Muscle of back (tissue), 3 donors: ENCODE measurements at regions not wholly inside any gene's neighbourhood (a gene's known extent, or its start where the extent isn't known, plus 50 kb on each side); places are given as distances from the start of the nearest gene placed in this dataset.

ENCODE experiments used
- DNase-seq, 3 donors: peaks; one replicate each; pipeline versions ENCODE4 v3.0.0 to v3.0.0-alpha.2; 2013

DNA sequence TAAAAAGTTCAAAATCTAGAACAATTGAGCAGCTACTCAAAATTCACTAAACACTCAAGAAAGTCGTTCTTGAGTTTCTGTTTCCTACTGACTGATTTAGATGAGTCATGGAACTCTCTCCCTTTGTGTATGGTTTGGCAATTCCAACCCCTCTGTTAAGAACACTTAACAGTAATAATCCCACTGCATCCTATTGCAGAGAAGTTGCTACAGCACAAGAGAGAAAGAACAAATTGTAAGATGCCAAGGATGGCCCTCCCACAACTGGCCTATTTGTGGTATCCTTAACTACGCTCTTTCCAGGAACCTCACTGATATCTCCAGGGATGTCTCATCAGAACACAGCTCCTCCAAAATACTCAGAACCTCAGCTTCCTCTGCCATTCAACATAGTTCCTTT is 701.8 kb upstream of the TENM3 start:
- DNase-seq: no peak

- DNase-seq: peak in 1 of 3 donors; percentile 62
These were observed 694.2 kb upstream of the TENM3 start for GRCh38 chr4:181548873-181549575.

GRCh38 chr4:181549576-181550188 is 693.5 kb upstream of the TENM3 start:
- no peak for DNase-seq

DNA sequence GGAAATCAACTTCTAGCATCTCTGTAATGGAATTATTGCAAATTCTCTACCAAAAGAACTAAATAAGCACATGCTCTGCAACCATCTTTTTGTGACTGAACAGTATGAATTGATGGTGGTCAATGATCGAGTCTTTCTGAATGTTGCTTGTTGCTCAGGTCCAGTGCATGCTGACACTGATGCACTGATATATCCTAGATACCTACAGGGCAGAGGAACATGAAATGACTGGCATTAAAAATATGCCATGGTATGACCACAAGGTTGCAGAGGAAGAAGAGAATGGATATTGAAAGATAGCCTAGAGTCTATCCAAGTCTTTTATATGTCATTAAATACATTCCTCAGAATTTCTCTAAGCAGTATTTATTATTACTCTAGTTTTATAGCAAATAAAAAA is 692.8 kb upstream of the TENM3 start:
- no peak for DNase-seq

DNA sequence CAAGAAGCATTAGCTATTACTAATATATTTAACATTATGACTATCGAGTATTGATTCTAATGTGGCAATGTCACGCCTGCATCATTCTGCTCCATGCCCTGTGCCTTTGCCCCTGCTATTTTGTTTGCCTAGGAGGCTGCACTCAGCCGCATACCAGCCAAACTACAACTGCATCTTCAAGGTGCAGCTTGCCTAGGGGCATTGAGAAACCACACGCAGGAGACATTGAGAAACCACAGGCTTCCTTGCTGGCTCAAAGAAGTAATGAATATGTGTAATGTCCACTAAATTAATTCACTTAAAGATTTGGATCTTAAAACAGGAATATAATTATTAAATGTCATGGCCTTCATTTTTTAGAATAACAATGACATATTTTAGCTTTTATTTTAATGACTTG is 683.6 kb upstream of the TENM3 start:
- DNase-seq: no peak

DNA sequence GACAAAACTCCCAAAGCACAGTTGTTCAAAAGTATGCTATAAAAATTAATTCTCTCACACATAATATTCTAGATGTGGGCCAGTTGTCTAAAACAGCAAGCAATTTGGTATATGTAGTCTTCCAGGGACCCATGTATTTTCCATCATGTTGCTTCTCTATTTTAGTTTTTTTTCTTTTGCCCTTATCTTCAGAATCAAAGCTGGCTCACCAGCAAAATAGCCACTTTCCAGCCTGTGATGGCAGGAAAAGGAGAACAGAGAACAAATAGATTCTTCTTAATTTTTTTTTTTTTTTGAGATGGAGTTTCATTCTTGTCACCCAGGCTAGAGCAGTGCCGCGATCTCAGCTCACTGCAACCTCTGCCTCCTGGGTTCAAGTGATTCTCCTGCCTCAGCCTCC is 680.8 kb upstream of the TENM3 start:
- DNase-seq: no peak

DNA sequence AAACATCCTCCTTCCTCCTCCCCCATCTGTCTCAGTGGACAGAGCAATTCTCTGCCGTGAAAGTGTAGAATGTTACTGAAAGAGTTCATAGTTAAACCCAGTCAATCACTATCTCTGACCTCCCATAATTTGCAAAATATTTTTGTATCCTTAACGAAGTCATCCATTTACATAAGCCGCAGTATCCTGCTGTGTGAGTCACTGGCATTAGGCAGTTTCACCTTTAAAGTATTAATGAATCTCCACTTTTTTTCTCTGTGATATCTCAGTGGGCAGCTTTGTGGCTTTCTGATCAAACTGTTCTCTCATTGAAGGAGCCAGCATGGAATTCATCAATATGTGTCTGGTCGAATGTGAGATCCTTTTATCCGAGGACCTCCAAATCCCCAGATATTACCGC is 678.6 kb upstream of the TENM3 start:
- DNase-seq: no peak

DNA sequence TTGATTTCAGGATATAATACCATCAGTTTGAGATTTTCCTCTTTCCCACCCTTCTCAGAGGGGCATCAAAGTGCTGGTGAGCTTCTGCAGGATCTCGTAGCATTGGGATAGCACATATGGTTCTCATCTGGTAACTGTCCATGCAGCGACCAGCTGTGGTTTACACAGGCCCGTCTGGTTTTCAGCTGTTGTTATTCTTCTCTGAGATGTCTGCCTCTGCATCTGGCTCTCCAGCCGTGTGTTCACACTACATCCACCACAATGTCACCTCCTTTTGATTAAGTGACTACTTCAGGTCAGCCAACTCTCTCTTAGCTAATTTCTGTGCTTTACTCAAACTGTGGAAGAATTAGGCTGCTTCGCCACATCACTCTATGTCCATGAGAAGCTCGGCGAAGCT is 676.7 kb upstream of the TENM3 start:
- peak; percentile 46 to 71 (median 53) for DNase-seq

GRCh38 chr4:181569553-181569952 is 673.6 kb upstream of the TENM3 start:
- peak; percentile 22 to 52 (median 31) for DNase-seq

DNA sequence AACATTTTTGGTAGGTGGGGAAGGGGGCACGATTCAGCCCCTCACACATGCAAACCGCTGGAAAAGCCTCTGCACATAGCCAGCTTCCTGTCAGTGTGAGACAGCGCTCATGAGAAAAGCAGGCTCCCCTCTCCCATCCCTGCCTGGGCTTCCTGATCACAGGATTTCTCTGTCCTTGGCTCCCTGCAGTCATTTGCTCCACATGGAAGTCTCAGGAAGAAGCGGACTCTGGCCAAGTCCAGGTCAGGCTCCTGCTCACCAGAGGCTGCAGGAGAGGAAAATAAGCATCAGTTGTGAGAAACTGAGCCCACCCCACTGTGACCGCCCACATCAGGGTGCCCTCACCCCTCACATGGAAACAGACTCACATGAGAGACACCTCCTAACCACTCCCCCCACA is 664.3 kb upstream of the TENM3 start:
- no peak for DNase-seq

- no peak for DNase-seq
These were observed 663.7 kb upstream of the TENM3 start for GRCh38 chr4:181579486-181579885.

DNA sequence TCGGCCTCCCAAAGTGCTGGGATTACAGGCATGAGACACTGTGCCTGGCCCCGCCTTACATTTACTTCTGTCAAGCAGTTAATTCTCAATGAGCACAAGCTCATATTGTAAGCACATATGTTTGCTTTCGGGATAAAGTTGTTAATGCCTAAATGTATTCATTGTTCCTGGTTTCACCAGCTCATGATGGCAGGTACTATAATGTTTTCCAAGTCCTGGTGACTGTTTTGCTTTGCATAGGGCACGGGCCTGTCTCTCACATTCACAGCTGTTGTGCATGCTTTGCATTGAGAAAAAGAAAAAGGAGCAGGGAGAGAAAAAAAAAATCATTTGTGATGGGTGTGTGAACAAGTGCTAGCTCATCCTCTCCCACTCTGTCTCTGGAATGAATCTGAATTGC is 661.2 kb upstream of the TENM3 start:
- no peak for DNase-seq

DNA sequence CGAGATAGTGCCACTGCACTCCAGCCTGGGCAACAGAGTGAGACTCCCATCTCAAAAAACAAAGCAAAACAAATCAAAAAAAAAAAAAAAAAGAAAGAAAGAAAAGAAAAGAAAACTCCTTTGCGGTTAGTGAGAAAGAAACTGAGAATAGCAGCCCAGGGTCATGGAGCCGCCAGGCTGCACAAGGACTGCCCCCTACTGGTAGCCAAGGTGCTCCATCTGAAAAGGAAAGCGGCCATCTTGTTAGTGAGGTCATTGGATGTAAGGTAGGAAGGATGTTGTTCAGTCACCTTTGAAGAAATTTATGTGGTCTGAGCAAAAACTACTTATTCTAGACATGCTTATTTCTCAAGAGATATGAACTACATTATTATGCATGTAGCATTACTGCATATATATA is 660.6 kb upstream of the TENM3 start:
- no peak for DNase-seq

DNA sequence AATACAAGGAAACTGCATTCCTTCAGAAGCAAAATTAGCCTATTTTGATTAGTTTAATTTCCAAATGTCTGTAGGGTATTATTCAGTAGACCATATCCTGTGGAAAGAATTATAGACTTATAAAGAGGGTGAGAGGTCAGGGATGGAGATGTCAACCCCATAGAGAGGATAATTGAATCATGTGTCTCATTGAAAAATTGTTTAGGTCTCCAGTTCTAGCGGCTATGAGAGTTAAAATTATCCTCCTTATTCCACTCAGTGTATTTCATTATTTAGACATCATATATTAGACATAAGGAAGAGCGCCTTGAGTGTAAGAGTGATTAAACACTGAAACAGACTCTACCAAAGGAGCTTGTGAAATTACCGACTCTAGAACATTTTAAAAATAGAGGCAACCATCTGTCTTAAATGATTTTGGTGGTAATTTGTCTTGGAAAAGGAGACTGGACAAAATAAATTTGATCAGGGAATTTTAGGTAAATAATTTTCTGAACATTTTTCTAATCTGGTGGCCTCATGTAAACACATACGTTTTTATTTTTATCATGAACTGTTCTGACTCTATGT is 654.4 kb upstream of the TENM3 start:
- no peak for DNase-seq

GRCh38 chr4:181592221-181592745 is 650.9 kb upstream of the TENM3 start:
- no peak for DNase-seq

DNA sequence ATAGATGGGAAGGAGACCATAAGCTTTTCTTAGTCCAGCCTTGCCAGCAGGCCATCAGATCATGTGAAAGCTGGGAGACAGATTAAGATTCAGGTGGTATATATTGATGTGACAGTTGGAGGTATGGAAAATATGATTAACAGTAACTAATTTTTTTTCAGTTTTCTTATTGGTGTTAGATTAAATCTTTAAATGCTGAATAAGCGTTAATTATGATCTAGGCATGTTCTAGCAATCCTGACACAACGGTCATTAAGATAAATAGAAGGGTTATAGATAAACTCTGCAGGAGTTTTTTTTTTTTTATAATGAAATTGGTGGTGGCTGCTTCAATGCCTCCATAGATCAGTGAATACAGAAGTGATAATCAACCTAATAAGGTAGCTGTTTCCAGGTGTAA is 649.5 kb upstream of the TENM3 start:
- no peak for DNase-seq

GRCh38 chr4:181594188-181594587 is 649.0 kb upstream of the TENM3 start:
- DNase-seq: no peak

DNA sequence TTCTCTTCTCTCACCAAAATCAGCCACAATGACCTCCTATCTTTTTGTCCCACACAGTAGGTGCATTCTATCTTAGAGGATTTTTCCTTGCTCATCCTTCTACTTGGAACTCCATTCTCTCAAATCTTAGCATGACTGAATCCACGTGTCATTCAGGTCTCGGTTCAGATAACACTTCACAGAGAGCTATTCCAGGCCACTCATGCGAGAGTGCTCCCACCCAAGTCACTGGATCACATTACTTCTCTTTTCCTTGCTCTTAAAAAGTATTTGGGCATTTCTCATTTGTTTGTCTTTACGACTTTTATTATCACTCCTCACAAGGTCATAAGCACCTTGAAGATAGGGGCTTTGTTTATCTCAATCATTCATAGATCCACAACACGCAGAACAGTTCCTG is 647.5 kb upstream of the TENM3 start:
- DNase-seq: no peak

GRCh38 chr4:181597766-181598165 is 645.4 kb upstream of the TENM3 start:
- no peak for DNase-seq

GRCh38 chr4:181599134-181599533 is 644.1 kb upstream of the TENM3 start:
- DNase-seq: no peak

GRCh38 chr4:181601103-181601502 is 642.1 kb upstream of the TENM3 start:
- no peak for DNase-seq

DNA sequence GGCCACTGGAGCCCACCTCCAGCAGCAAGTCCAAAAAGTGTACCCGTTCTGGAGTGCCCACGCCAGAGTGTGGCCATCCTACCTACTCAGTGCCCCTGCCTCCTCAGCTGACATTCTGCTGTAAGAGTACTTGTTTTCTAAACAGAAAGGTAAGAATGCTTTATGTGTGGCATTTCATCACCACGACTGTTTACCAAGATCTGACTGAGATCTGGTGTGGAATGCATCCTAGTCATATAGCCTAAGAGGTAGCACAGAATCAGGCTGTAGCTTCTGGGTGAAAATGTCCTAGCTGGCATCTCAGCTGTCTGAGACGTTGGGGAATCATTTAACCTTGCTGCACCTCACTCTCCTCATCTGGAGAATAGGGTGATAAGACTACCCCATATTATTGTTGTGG is 638.7 kb upstream of the TENM3 start:
- no peak for DNase-seq

- DNase-seq: no peak
These were observed 636.9 kb upstream of the TENM3 start for GRCh38 chr4:181606300-181606699.
